ENCODE measurements at regions not wholly inside any gene's neighbourhood (a gene's known extent, or its start where the extent isn't known, plus 50 kb on each side); places are given as distances from the start of the nearest gene placed in this dataset.

- TF ChIP-seq, protein P1, sequence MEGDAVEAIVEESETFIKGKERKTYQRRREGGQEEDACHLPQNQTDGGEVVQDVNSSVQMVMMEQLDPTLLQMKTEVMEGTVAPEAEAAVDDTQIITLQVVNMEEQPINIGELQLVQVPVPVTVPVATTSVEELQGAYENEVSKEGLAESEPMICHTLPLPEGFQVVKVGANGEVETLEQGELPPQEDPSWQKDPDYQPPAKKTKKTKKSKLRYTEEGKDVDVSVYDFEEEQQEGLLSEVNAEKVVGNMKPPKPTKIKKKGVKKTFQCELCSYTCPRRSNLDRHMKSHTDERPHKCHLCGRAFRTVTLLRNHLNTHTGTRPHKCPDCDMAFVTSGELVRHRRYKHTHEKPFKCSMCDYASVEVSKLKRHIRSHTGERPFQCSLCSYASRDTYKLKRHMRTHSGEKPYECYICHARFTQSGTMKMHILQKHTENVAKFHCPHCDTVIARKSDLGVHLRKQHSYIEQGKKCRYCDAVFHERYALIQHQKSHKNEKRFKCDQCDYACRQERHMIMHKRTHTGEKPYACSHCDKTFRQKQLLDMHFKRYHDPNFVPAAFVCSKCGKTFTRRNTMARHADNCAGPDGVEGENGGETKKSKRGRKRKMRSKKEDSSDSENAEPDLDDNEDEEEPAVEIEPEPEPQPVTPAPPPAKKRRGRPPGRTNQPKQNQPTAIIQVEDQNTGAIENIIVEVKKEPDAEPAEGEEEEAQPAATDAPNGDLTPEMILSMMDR (IDR thresholded peaks at IDR 0.05; ENCODE audit: low read depth, low read length), result no peak
- H3K4me3 ChIP-seq (ENCODE audit: low read depth, low read length), result no peak overlapping the region
Measured at GRCh38 chr4:123939621-123940020, 543.0 kb downstream of the SPRY1 start.

- H3K4me3 ChIP-seq (ENCODE audit: low read depth, low read length), result no peak overlapping the region
- TF ChIP-seq, protein P1 (IDR thresholded peaks at IDR 0.05; ENCODE audit: low read depth, low read length), result no peak
Measured at GRCh38 chr4:123940604-123941003, 544.0 kb downstream of the SPRY1 start.

GRCh38 chr4:123941306-123941705, 544.7 kb downstream of the SPRY1 start:
- no peak overlapping the region for H3K4me3 ChIP-seq (ENCODE audit: low read depth, low read length)
- TF ChIP-seq, protein P1 (IDR thresholded peaks at IDR 0.05; ENCODE audit: low read depth, low read length), result no peak

- H3K4me3 ChIP-seq (ENCODE audit: low read depth, low read length), result no peak overlapping the region
- TF ChIP-seq, protein P1 (IDR thresholded peaks at IDR 0.05; ENCODE audit: low read depth, low read length), result no peak
Measured at GRCh38 chr4:123943976-123944375, 547.4 kb downstream of the SPRY1 start.

DNA sequence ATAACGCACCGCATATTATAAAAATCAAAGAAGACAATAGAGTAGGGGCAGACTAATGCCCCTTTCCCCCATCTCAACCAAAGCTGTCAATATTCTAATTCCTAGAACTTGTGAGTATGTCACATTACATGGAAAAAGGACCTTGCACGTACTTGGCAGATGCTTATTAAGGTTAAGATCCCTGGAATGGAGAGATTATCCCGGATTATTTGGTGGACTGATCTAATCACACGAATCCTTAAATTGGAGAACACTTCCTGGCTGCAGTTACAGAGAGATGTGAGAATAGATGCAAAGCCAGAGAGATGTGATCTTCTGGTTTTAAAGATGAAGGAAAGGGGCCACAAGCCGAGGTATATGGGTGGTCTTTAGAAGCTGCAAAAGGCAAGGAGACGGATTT, 548.7 kb downstream of the SPRY1 start:
- no peak overlapping the region for H3K4me3 ChIP-seq (ENCODE audit: low read depth, low read length)
- TF ChIP-seq, protein P1 (IDR thresholded peaks at IDR 0.05; ENCODE audit: low read depth, low read length), result no peak

GRCh38 chr4:123950530-123950929, 553.9 kb downstream of the SPRY1 start:
- no peak overlapping the region for H3K4me3 ChIP-seq (ENCODE audit: low read depth, low read length)
- TF ChIP-seq, protein P1 (IDR thresholded peaks at IDR 0.05; ENCODE audit: low read depth, low read length), result no peak

DNA sequence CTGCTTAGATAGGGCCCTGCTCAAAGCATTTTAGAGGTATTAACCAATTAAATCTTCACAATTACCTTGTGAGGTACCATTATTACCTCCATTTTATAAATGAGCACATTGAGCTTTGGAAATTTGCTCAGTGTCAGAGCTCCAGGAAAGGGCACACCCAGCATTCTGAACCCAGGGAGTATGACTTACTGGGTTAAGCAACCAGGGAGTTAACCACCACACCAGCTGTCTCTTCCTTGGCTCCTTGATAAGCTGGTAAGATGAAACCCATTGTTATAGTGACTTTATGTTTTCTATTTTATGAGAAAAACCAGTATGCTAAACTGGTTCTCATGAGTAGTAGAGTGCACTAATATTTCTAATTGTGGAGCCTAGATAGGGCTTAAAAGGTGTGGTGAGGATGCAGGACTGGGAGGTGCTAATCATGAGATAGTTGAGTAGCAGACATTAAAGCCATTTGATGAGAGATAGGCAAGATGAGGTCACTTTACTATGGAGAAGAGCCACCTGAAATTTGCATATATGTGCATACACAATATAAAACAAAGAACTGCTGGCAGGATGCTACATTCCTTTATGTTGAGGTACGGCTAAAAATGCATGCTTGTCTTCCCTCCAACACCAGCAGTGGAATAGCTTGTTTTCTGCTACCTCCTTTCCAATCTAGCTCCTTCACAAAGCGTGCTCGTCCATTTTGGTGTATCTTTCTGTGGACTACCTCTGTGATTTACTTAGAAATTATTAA, 556.1 kb downstream of the SPRY1 start:
- no peak overlapping the region for H3K4me3 ChIP-seq (ENCODE audit: low read depth, low read length)
- TF ChIP-seq, protein P1 (IDR thresholded peaks at IDR 0.05; ENCODE audit: low read depth, low read length), result no peak
